SK-N-SH (cell line): ENCODE measurements at regions not wholly inside any gene's neighbourhood (a gene's known extent, or its start where the extent isn't known, plus 50 kb on each side); places are given as distances from the start of the nearest gene placed in this dataset.

Source experiments
- CTCF ChIA-PET: fragments of 300-600, 350-600 bp; formaldehyde crosslinking; extraction: SDS; loops from one replicate; lab custom pipeline; 2021; lab: Yijun Ruan, JAX
- POLR2A ChIA-PET: fragments of 350-600 bp; sonication (Branson Sonifier 250); formaldehyde crosslinking; extraction: SDS; loops from one replicate; lab custom pipeline; 2020; ENCODE audit warnings: antibody characterized with exemption, inconsistent platforms; lab: Yijun Ruan, JAX
- DNase-seq: peaks from one replicate; pipeline ENCODE4 v3.0.0; 2012
- H2AFZ ChIP-seq: fragments of 200-600 bp; sonication (generic); 2 replicates; pipeline ENCODE4 v1.8.1; 2016; ENCODE audit warnings: antibody characterized with exemption, mild to moderate bottlenecking, low read depth
- H3F3A ChIP-seq: fragments of 200-600 bp; sonication (generic); replicated peaks from 2 replicates; pipeline ENCODE3; 2016; ENCODE audit warnings: antibody characterized with exemption, mild to moderate bottlenecking; ENCODE audit not compliant: insufficient read depth
- H3K27ac ChIP-seq, 2 experiments: fragments of 200-500 bp in 1 of 2; fragments of 200-600 bp in 1 of 2; sonication (Bioruptor generic) in 1 of 2; sonication (generic), shearing (Covaris generic) in 1 of 2; 2 replicates each; pipeline versions ENCODE4 v1.5.1 to v1.6.1; 2014 to 2016; ENCODE audit warnings: low read depth in 2 of 2, inconsistent platforms in 1 of 2, low read length in 1 of 2, mild to moderate bottlenecking in 1 of 2, mixed read lengths in 1 of 2
- H3K27me3 ChIP-seq: fragments of 200-600 bp; sonication (generic), shearing (Covaris generic); 2 replicates; pipeline ENCODE4 v1.6.1; 2016; ENCODE audit warnings: mixed run types; ENCODE audit not compliant: insufficient read depth
- H3K36me3 ChIP-seq, 2 experiments: fragments of 200-500 bp in 1 of 2; fragments of 200-600 bp in 1 of 2; sonication (Bioruptor generic) in 1 of 2; sonication (generic) in 1 of 2; replicated peaks in 1 of 2; 2 replicates each; pipeline versions ENCODE3 to v1.5.1; 2014 to 2016; ENCODE audit warnings: low read length in 1 of 2, mild to moderate bottlenecking in 1 of 2; ENCODE audit not compliant: insufficient read depth in 2 of 2, control insufficient read depth in 1 of 2
- H3K4me1 ChIP-seq, 2 experiments: fragments of 200-500 bp in 1 of 2; fragments of 200-600 bp in 1 of 2; sonication (Bioruptor generic) in 1 of 2; sonication (generic), shearing (Covaris generic) in 1 of 2; 2 replicates each; pipeline versions ENCODE4 v1.5.1 to v1.6.1; 2014 to 2016; ENCODE audit warnings: low read depth in 1 of 2, low read length in 1 of 2, mixed run types in 1 of 2; ENCODE audit not compliant: insufficient read depth in 2 of 2, control insufficient read depth in 1 of 2
- H3K4me2 ChIP-seq: fragments of 200-600 bp; sonication (generic), shearing (Covaris generic); 2 replicates; pipeline ENCODE4 v1.6.1; 2017; ENCODE audit warnings: mixed run types
- H3K4me3 ChIP-seq, 2 experiments: fragments of 200-500 bp in 1 of 2; fragments of 200-600 bp in 1 of 2; sonication (Bioruptor generic) in 1 of 2; sonication (generic), shearing (Covaris generic) in 1 of 2; 2 replicates each; pipeline versions ENCODE4 v1.5.1 to v1.8.1; 2014 to 2016; ENCODE audit warnings: low read depth in 2 of 2, inconsistent platforms in 1 of 2, low read length in 1 of 2, mild to moderate bottlenecking in 1 of 2, mixed read lengths in 1 of 2, moderate library complexity in 1 of 2
- H3K79me2 ChIP-seq: fragments of 200-600 bp; sonication (generic); 2 replicates; pipeline ENCODE4 v1.8.1; 2017; ENCODE audit warnings: mild to moderate bottlenecking; ENCODE audit not compliant: insufficient read depth
- H3K9ac ChIP-seq: fragments of 200-600 bp; sonication (generic); 2 replicates; pipeline ENCODE4 v1.6.1; 2017; ENCODE audit warnings: mixed run types
- H3K9me2 ChIP-seq: fragments of 200-600 bp; sonication (generic); 2 replicates; pipeline ENCODE4 v1.6.1; 2017; ENCODE audit warnings: mixed run types
- H3K9me3 ChIP-seq: fragments of 200-600 bp; sonication (generic); 2 replicates; pipeline ENCODE4 v1.6.1; 2017; ENCODE audit warnings: mixed run types, mild to moderate bottlenecking, moderate library complexity
- H4K20me1 ChIP-seq: fragments of 200-600 bp; sonication (generic); 2 replicates; pipeline ENCODE4 v1.6.1; 2017; ENCODE audit warnings: mild to moderate bottlenecking, mixed run types; ENCODE audit not compliant: insufficient read depth
- CHD2 ChIP-seq: fragments of 150-350 bp; IDR thresholded peaks from 2 replicates; pipeline ENCODE4 v1.6.1; 2018; ENCODE audit warnings: low read length; ENCODE audit not compliant: partially characterized antibody
- ELF1 ChIP-seq: IDR thresholded peaks from 2 replicates; pipeline ENCODE4 v1.4.0; 2012
- EP300 ChIP-seq, 2 experiments: IDR thresholded peaks; 2 replicates each; pipeline versions ENCODE4 v1.4.0 to v1.6.1; 2012; ENCODE audit warnings: borderline replicate concordance in 1 of 2, low read depth in 1 of 2, low read length in 1 of 2
- FOXM1 ChIP-seq: IDR thresholded peaks from 2 replicates; pipeline ENCODE4 v1.4.0; 2012; ENCODE audit warnings: low read depth, mild to moderate bottlenecking
- GATA2 ChIP-seq: sonication (generic); formaldehyde crosslinking; IDR thresholded peaks from 2 replicates; pipeline ENCODE4 v1.5.0; 2020; ENCODE audit warnings: mild to moderate bottlenecking, missing genetic modification reagents
- IRF3 ChIP-seq: fragments of 150-350 bp; IDR thresholded peaks from 2 replicates; pipeline ENCODE4 v1.6.1; 2016; ENCODE audit warnings: mild to moderate bottlenecking, low read depth, low read length
- MAX ChIP-seq: IDR thresholded peaks from 2 replicates; pipeline ENCODE4 v1.4.0; 2012; ENCODE audit warnings: low read depth
- NFIC ChIP-seq: IDR thresholded peaks from 2 replicates; pipeline ENCODE4 v1.4.0; 2012; ENCODE audit warnings: borderline replicate concordance
- NRF1 ChIP-seq: IDR thresholded peaks from 2 replicates; pipeline ENCODE4 v1.6.1; 2012; ENCODE audit warnings: low read depth, mild to moderate bottlenecking, low read length
- PBX3 ChIP-seq: IDR thresholded peaks from 2 replicates; pipeline ENCODE4; 2012
- POLR2AphosphoS5 ChIP-seq: IDR thresholded peaks from 2 replicates; pipeline ENCODE4 v1.6.1; 2012; ENCODE audit warnings: low read depth, low read length
- RAD21 ChIP-seq: IDR thresholded peaks from 2 replicates; pipeline ENCODE4 v1.6.1; 2012; ENCODE audit warnings: mild to moderate bottlenecking, low read length
- RXRA ChIP-seq: IDR thresholded peaks from 2 replicates; pipeline ENCODE4 v1.4.0; 2012; ENCODE audit warnings: low read depth, mild to moderate bottlenecking, borderline replicate concordance
- SIN3A ChIP-seq: IDR thresholded peaks from 2 replicates; pipeline ENCODE4 v1.6.1; 2012; ENCODE audit warnings: low read depth, mild to moderate bottlenecking, low read length, moderate library complexity, borderline replicate concordance
- TCF12 ChIP-seq: IDR thresholded peaks from 2 replicates; pipeline ENCODE4 v1.4.0; 2012
- TEAD4 ChIP-seq: IDR thresholded peaks from 2 replicates; pipeline ENCODE4 v1.4.0; 2012; ENCODE audit warnings: mild to moderate bottlenecking, borderline replicate concordance; ENCODE audit not compliant: insufficient read depth
- USF1 ChIP-seq: IDR thresholded peaks from 2 replicates; pipeline ENCODE4 v1.4.0; 2012; ENCODE audit warnings: low read depth, borderline replicate concordance
- WGBS: methylation state at CpG from one replicate; pipeline ENCODE4 v1.1.6; 2017; ENCODE audit warnings: low lambda C conversion rate; 5-methylcytosine and 5-hydroxymethylcytosine counted together

GRCh38 chr1:56180520-56181190 lies 398.7 kb downstream of the PLPP3 start:
- no peaks in the 10 kb centered on the region for H3K9me3 ChIP-seq
- H3K4me3 ChIP-seq: no peak overlapping the region
- H4K20me1 ChIP-seq: no peaks in the 10 kb centered on the region
- H3K4me2 ChIP-seq: peak overlapping the region; percentile 4; the same call in 1 of the 2 replicates
- no peak for DNase-seq
- H3K27me3 ChIP-seq: no peaks in the 10 kb centered on the region
- POLR2A ChIA-PET: no interaction called here
- CTCF ChIA-PET: interaction anchor here (1.0 kb wide), 1 partner anchor 896 kb away, joined by 3 read pairs; no protein-coding TSS in a partner anchor
- H2AFZ ChIP-seq: peak overlapping the region; percentile 8; the same call in 1 of the 2 replicates
- no peak overlapping the region for H3K9ac ChIP-seq
- no peak overlapping the region for H3K27ac ChIP-seq
- H3K79me2 ChIP-seq: no peaks in the 10 kb centered on the region
- no peaks in the 10 kb centered on the region for H3K9me2 ChIP-seq
- H3F3A ChIP-seq: no peaks in the 10 kb centered on the region
- WGBS: 77% methylated on average over 5 of the region's 5 CpGs
- TF ChIP-seq IRF3 (no peak), GATA2 (CRISPR knock-in tag) (no peak), NFIC (no peak), EP300 (IDR thresholded peaks at IDR 0.05; ENCODE audit: borderline replicate concordance in 1 of 2, low read depth in 1 of 2, low read length in 1 of 2) (no peak), MAX (no peak), RAD21 (no peak), FOXM1 (no peak), POLR2AphosphoS5 (no peak), USF1 (no peak), PBX3 (no peak), CHD2 (no peak), TCF12 (no peak), ELF1 (no peak), NRF1 (no peak), RXRA (no peak), TEAD4 (no peak), SIN3A (no peak)
- peaks cover 0 to 4% of the 10 kb centered on the region in 2 experiments; a peak in 2 of 4 replicates for H3K4me1 ChIP-seq
- H3K36me3 ChIP-seq: no peaks in the 10 kb centered on the region
